Glutamatergic neuron (in vitro differentiated cells): ENCODE measurements at regions not wholly inside any gene's neighbourhood (a gene's known extent, or its start where the extent isn't known, plus 50 kb on each side); places are given as distances from the start of the nearest gene placed in this dataset.

Experiments used
- DNase-seq: peaks from one replicate; pipeline ENCODE4 v3.0.0; 2022
- H3K27ac Mint-ChIP-seq: one replicate; pipeline ENCODE4 v1.8.0; 2020; ENCODE audit warnings: mild to moderate bottlenecking, mixed read lengths, inconsistent platforms; ENCODE audit not compliant: unreplicated experiment
- H3K27me3 Mint-ChIP-seq: one replicate; pipeline ENCODE4 v1.8.0; 2020; ENCODE audit warnings: mild to moderate bottlenecking, moderate library complexity, mixed read lengths, inconsistent platforms; ENCODE audit not compliant: unreplicated experiment
- H3K36me3 Mint-ChIP-seq: one replicate; pipeline ENCODE4 v1.8.0; 2020; ENCODE audit warnings: mild to moderate bottlenecking, mixed read lengths, inconsistent platforms; ENCODE audit not compliant: unreplicated experiment
- H3K4me1 Mint-ChIP-seq: one replicate; pipeline ENCODE4 v1.8.0; 2020; ENCODE audit warnings: mild to moderate bottlenecking, low read depth, mixed read lengths, inconsistent platforms; ENCODE audit not compliant: unreplicated experiment
- H3K4me3 Mint-ChIP-seq: one replicate; pipeline ENCODE4 v1.8.0; 2020; ENCODE audit warnings: mild to moderate bottlenecking, mixed read lengths, inconsistent platforms; ENCODE audit not compliant: unreplicated experiment
- H3K9me3 Mint-ChIP-seq: one replicate; pipeline ENCODE4 v1.8.0; 2020; ENCODE audit warnings: mild to moderate bottlenecking, moderate library complexity, mixed read lengths, inconsistent platforms; ENCODE audit not compliant: unreplicated experiment
- CTCF ChIP-seq: fragments of 200-600 bp; sonication (generic); IDR thresholded peaks from one replicate; pipeline ENCODE4 v1.5.0; 2021; ENCODE audit not compliant: partially characterized antibody, unreplicated experiment

GRCh38 chr7:4436936-4437335 is 245.2 kb upstream of the FOXK1 start:
- no peak for DNase-seq
- peaks cover under 1% of the 10 kb centered on the region for H3K36me3 Mint-ChIP-seq
- H3K27ac Mint-ChIP-seq, result no peak overlapping the region
- H3K4me3 Mint-ChIP-seq, result no peak overlapping the region
- peaks cover 3% of the 10 kb centered on the region for H3K27me3 Mint-ChIP-seq
- H3K9me3 Mint-ChIP-seq, result peaks cover 4% of the 10 kb centered on the region
- no peaks in the 10 kb centered on the region for H3K4me1 Mint-ChIP-seq
- TF ChIP-seq CTCF, result no peak

- H3K36me3 Mint-ChIP-seq, result no peaks in the 10 kb centered on the region
- no peak overlapping the region for H3K27ac Mint-ChIP-seq
- H3K4me1 Mint-ChIP-seq, result no peaks in the 10 kb centered on the region
- H3K4me3 Mint-ChIP-seq, result no peak overlapping the region
- H3K27me3 Mint-ChIP-seq, result peaks cover 3% of the 10 kb centered on the region
- no peak for TF ChIP-seq CTCF
- DNase-seq, result no peak
- H3K9me3 Mint-ChIP-seq, result peaks cover 2% of the 10 kb centered on the region
Measured at GRCh38 chr7:4437916-4438315, 244.2 kb upstream of the FOXK1 start.

DNA sequence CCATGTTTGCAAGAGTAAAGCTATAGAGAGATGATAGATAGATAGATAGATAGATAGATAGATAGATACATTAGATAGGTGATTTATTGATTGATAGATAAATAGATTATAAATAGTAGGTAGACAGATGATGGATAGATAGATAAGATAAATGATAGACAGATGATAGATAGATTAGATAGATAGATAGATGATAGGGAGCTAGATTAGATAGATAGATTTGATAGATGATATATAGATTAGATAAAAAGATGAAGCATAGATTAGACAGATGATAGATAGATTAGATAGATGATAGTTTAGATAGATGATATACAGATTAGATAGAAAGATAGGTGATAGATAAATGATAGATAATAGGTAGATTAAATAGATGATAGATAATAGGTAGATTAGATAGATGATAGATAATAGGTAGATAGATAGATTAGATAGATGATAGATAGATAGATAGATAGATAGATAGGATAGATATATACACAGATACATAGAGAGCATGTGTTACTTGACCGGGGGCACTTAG is 243.3 kb upstream of the FOXK1 start:
- DNase-seq, result no peak
- no peak for TF ChIP-seq CTCF
- no peaks in the 10 kb centered on the region for H3K36me3 Mint-ChIP-seq
- H3K9me3 Mint-ChIP-seq, result peaks cover 2% of the 10 kb centered on the region
- no peak overlapping the region for H3K27ac Mint-ChIP-seq
- H3K4me1 Mint-ChIP-seq, result no peaks in the 10 kb centered on the region
- no peak overlapping the region for H3K4me3 Mint-ChIP-seq
- H3K27me3 Mint-ChIP-seq, result peaks cover 3% of the 10 kb centered on the region

GRCh38 chr7:4439444-4439843 is 242.7 kb upstream of the FOXK1 start:
- no peaks in the 10 kb centered on the region for H3K4me1 Mint-ChIP-seq
- H3K9me3 Mint-ChIP-seq, result peaks cover 2% of the 10 kb centered on the region
- DNase-seq, result no peak
- no peaks in the 10 kb centered on the region for H3K36me3 Mint-ChIP-seq
- no peak overlapping the region for H3K27ac Mint-ChIP-seq
- H3K4me3 Mint-ChIP-seq, result no peak overlapping the region
- peaks cover 3% of the 10 kb centered on the region for H3K27me3 Mint-ChIP-seq
- no peak for TF ChIP-seq CTCF

DNA sequence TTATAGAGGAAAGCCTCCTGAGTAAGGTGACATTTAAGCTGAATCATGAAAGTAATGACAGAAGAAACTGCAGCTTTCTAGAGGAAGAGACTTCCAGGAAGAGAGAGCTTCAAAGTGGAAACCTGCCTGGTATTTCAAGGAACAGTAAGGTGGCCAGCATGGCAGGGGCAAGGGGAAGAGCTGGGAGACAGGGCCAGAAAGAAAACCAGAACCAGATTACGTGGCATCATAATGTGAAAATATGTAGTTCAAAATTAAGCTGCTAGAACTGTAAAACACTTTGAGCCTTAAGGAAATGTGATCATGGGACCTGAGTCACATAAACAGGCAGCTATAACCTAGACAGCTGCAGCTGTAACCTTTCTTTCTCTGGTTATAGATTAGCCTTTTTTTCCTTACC is 238.0 kb upstream of the FOXK1 start:
- Mint-ChIP-seq H3K9me3 (no peaks in the 10 kb centered on the region), H3K27ac (no peak overlapping the region), H3K36me3 (no peaks in the 10 kb centered on the region), H3K27me3 (peaks cover 1% of the 10 kb centered on the region), H3K4me1 (no peaks in the 10 kb centered on the region), H3K4me3 (no peak overlapping the region)
- TF ChIP-seq CTCF, result no peak
- no peak for DNase-seq
